HepG2 (cell line): ENCODE measurements at regions not wholly inside any gene's neighbourhood (a gene's known extent, or its start where the extent isn't known, plus 50 kb on each side); places are given as distances from the start of the nearest gene placed in this dataset.

Experiments used
- ATAC-seq: fragments of 200-7000 bp; cut with Tn5 transposase; 3 replicates; pipeline ENCODE4 v1.9.1; 2020; ENCODE audit warnings: mild to moderate bottlenecking, moderate library complexity
- BruUV-seq: library from RNA; stranded (reverse); fragments of 400-500 nt; replicated peaks from 2 replicates; lab custom pipeline; 2021; lab: Mats Ljungman, UMichigan
- CTCF ChIA-PET: fragments of 300-600 bp; formaldehyde crosslinking; extraction: SDS; loops from one replicate; lab custom pipeline; 2021; ENCODE audit warnings: low total read pairs, inconsistent platforms, low intra/inter-chr PET ratio; lab: Yijun Ruan, JAX
- POLR2A ChIA-PET: fragments of 350-600 bp; sonication (Branson Sonifier 250); formaldehyde crosslinking; loops from one replicate; lab custom pipeline; 2020; ENCODE audit warnings: antibody characterized with exemption, inconsistent platforms; lab: Yijun Ruan, JAX
- DNase-seq: peaks from one replicate; pipeline ENCODE4 v3.0.0-alpha.2; 2015; ENCODE audit warnings: low spot score
- FAIRE-seq: peaks from 3 replicates; lab custom pipeline; 2011; peaks lifted over from hg19 to GRCh38; lab: Jason Lieb, UNC
- H2AFZ ChIP-seq: one replicate; pipeline ENCODE4 v1.6.1; 2011; ENCODE audit warnings: low read length, inconsistent platforms
- H3K27ac ChIP-seq: fragments of 300-600 bp; 3 replicates; pipeline ENCODE4 v1.8.0; 2011; ENCODE audit warnings: mixed run types, mild to moderate bottlenecking, mixed read lengths, low read length, inconsistent platforms; ENCODE audit not compliant: insufficient read depth; ENCODE audit errors: extremely low read length
- H3K27me3 ChIP-seq, 2 experiments: fragments of 200-600 bp in 1 of 2; 2 replicates in 1 of 2; 3 replicates in 1 of 2; pipeline versions ENCODE4 v1.6.0 to v1.8.0; 2011; ENCODE audit warnings: low read length in 2 of 2, mild to moderate bottlenecking in 2 of 2, moderate library complexity in 2 of 2, inconsistent platforms in 1 of 2; ENCODE audit not compliant: insufficient read depth in 2 of 2, control insufficient read depth in 1 of 2
- H3K36me3 ChIP-seq, 2 experiments: fragments of 200-600 bp in 1 of 2; replicated peaks in 1 of 2; 2 replicates in 1 of 2; 3 replicates in 1 of 2; pipeline versions ENCODE4 v1.5.1 to v1.8.0; 2011; ENCODE audit warnings: low read length in 2 of 2, inconsistent platforms in 1 of 2; ENCODE audit not compliant: insufficient read depth in 2 of 2, control insufficient read depth in 1 of 2
- H3K4me1 ChIP-seq: 2 replicates; pipeline ENCODE4 v1.5.1; 2012; ENCODE audit warnings: low read length, inconsistent platforms; ENCODE audit not compliant: insufficient read depth
- H3K4me2 ChIP-seq: 2 replicates; pipeline ENCODE4 v1.6.0; 2011; ENCODE audit warnings: low read depth, low read length, inconsistent platforms
- H3K4me3 ChIP-seq, 3 experiments: fragments of 200-600 bp in 1 of 3; sonication (generic), shearing (Covaris generic) in 1 of 3; replicated peaks in 1 of 3; 2 replicates each; pipeline ENCODE4 v1.5.1; 2011 to 2016; ENCODE audit warnings: low read length in 3 of 3, inconsistent platforms in 2 of 3, low read depth in 2 of 3, mild to moderate bottlenecking in 2 of 3, control low read depth in 1 of 3, mixed read lengths in 1 of 3; ENCODE audit not compliant: insufficient read depth in 1 of 3
- H3K79me2 ChIP-seq: one replicate; pipeline ENCODE4 v1.6.1; 2011; ENCODE audit warnings: low read length, inconsistent platforms; ENCODE audit not compliant: insufficient read depth
- H3K9ac ChIP-seq: 2 replicates; pipeline ENCODE4 v1.6.0; 2011; ENCODE audit warnings: mild to moderate bottlenecking, low read depth, low read length, inconsistent platforms; ENCODE audit not compliant: insufficient read depth
- H3K9me3 ChIP-seq: 2 replicates; pipeline ENCODE4 v1.5.1; 2012; ENCODE audit warnings: mild to moderate bottlenecking, low read length
- H4K20me1 ChIP-seq: 2 replicates; pipeline ENCODE4 v1.6.0; 2011; ENCODE audit warnings: inconsistent platforms, mild to moderate bottlenecking, low read length, moderate library complexity; ENCODE audit not compliant: insufficient read depth
- ISX ChIP-seq: sonication (generic); formaldehyde crosslinking; conservative IDR thresholded peaks from 2 replicates; pipeline ENCODE4 v1.5.0; 2020; ENCODE audit warnings: missing genetic modification reagents
- PHF5A ChIP-seq: IDR thresholded peaks from one replicate; pipeline ENCODE4 v1.6.1; 2018; ENCODE audit warnings: low read depth, missing genetic modification reagents; ENCODE audit not compliant: unreplicated experiment
- TRIM22 ChIP-seq: fragments of 450-650 bp; IDR thresholded peaks from 2 replicates; pipeline ENCODE4 v1.6.1; 2017
- ZBED4 ChIP-seq: sonication (generic); formaldehyde crosslinking; IDR thresholded peaks from 2 replicates; pipeline ENCODE4 v1.4.0; 2020; ENCODE audit warnings: missing genetic modification reagents, borderline replicate concordance
- ZNF33A ChIP-seq: sonication (generic); formaldehyde crosslinking; IDR thresholded peaks from 2 replicates; pipeline ENCODE4 v1.5.1; 2020; ENCODE audit warnings: missing genetic modification reagents, mild to moderate bottlenecking, moderate library complexity, borderline replicate concordance
- ZNF841 ChIP-seq: sonication (generic); formaldehyde crosslinking; IDR thresholded peaks from 2 replicates; pipeline ENCODE4 v1.8.1; 2023; ENCODE audit warnings: missing genetic modification reagents, borderline replicate concordance
- WGBS: methylation state at CpG from one replicate; pipeline ENCODE4 v1.1.6; 2017; ENCODE audit warnings: low lambda C conversion rate; 5-methylcytosine and 5-hydroxymethylcytosine counted together
- in situ Hi-C: cut with HindIII; loops from 2 replicates; pipeline ENCODE4 v1.10.0; 2017; ENCODE audit warnings: low pct_unique_long_range_greater_than_20kb; ENCODE audit not compliant: extremely low pct_ligation_motif_present
- intact Hi-C: fragments of 100-400 bp; cut with micrococcal nuclease; formaldehyde crosslinking; loops from one replicate; pipeline ENCODE4 v1.10.0; 2022; ENCODE audit not compliant: unreplicated experiment

- intact Hi-C loops = no loop called here
- ATAC-seq (no peak), DNase-seq (no peak), FAIRE-seq (no peak)
- Histone ChIP-seq H3K36me3 (no peaks in the 10 kb centered on the region; a peak in 1 of 5 replicates), H3K27ac (no peak overlapping the region), H3K27me3 (no peaks in the 10 kb centered on the region), H3K9ac (no peak overlapping the region), H3K4me1 (no peaks in the 10 kb centered on the region), H2AFZ (no peak overlapping the region), H4K20me1 (no peaks in the 10 kb centered on the region), H3K79me2 (no peaks in the 10 kb centered on the region), H3K4me2 (no peak overlapping the region), H3K9me3 (no peaks in the 10 kb centered on the region), H3K4me3 (no peak overlapping the region)
- ChIA-PET POLR2A (no interaction called here), CTCF (no interaction called here)
- 2% methylated on average over 4 of the region's 4 CpGs for WGBS
- in situ Hi-C loops = no loop called here
- BruUV-seq = no TSS peak
- TF ChIP-seq PHF5A (CRISPR knock-in tag) (no peak), ZBED4 (CRISPR knock-in tag) (no peak), ISX (CRISPR knock-in tag) (no peak), TRIM22 (no peak), ZNF33A (no peak), ZNF841 (CRISPR knock-in tag) (no peak)
Measured at GRCh38 chr10:36182606-36183005, 540.5 kb upstream of the FZD8 start.
